Fibroblast of the aortic adventitia (primary cell): ENCODE measurements at regions not wholly inside any gene's neighbourhood (a gene's known extent, or its start where the extent isn't known, plus 50 kb on each side); places are given as distances from the start of the nearest gene placed in this dataset. TPM values are rescaled to one million over a fixed set of nuclear protein-coding genes. Genes with fewer than 3 reads are reported as not detected.

Source experiments
- DNase-seq: peaks from one replicate; pipeline ENCODE4 v3.0.0-alpha.2; 2010; ENCODE audit warnings: low read depth
- H3K4me3 ChIP-seq: 2 replicates; pipeline ENCODE4 v1.5.1; 2011; ENCODE audit warnings: low read depth, mild to moderate bottlenecking, control low read depth, low read length, moderate library complexity
- small RNA-seq: library from RNA; depleted of rRNA; stranded (forward); fragments of <200 nt; gene quantifications from one replicate; pipeline ENCODE3, GENCODE V24; 2012
- TF ChIP-seq, protein P1 (sequence below): IDR thresholded peaks from 2 replicates; pipeline ENCODE4 v1.5.1; 2011; ENCODE audit warnings: mild to moderate bottlenecking, low read length, control low read depth, inconsistent platforms; ENCODE audit not compliant: insufficient read depth

DNA sequence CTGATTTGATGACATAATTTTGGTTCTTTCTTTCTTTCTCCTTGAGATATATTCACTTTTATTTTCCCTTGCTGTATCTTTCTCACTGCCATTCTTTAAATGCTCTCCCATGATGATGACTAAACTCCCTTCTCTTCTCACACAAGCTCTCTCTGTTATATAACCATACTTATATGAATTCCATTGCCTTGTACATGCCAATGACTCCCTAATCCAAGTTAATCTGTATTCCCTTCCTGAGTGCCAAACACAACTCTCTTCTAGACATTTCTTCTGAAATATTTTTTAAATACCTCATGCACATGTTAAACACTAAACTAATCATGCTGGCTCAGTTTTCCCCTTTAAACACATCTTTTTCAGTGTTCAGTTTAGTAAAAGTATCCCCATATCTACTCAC is 62.2 kb upstream of the ST8SIA4 start:
- DNase-seq: no peak
- no peak overlapping the region for H3K4me3 ChIP-seq
- TF ChIP-seq, protein P1, sequence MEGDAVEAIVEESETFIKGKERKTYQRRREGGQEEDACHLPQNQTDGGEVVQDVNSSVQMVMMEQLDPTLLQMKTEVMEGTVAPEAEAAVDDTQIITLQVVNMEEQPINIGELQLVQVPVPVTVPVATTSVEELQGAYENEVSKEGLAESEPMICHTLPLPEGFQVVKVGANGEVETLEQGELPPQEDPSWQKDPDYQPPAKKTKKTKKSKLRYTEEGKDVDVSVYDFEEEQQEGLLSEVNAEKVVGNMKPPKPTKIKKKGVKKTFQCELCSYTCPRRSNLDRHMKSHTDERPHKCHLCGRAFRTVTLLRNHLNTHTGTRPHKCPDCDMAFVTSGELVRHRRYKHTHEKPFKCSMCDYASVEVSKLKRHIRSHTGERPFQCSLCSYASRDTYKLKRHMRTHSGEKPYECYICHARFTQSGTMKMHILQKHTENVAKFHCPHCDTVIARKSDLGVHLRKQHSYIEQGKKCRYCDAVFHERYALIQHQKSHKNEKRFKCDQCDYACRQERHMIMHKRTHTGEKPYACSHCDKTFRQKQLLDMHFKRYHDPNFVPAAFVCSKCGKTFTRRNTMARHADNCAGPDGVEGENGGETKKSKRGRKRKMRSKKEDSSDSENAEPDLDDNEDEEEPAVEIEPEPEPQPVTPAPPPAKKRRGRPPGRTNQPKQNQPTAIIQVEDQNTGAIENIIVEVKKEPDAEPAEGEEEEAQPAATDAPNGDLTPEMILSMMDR: no peak

Small RNAs in the stretch of these regions (small RNA-seq; reads per million reads assigned to genes)
- gene RN7SL802P (not detected), gene RNA5SP188 (0.76 reads per million, percentile 17 among the genes with 10 or more reads in this experiment)
